ENCODE measurements at regions not wholly inside any gene's neighbourhood (a gene's known extent, or its start where the extent isn't known, plus 50 kb on each side); places are given as distances from the start of the nearest gene placed in this dataset.

GRCh38 chr12:46103559-46104383 lies 113.4 kb upstream of the SCAF11 start:
- no peak for DNase-seq (ENCODE audit: extremely low read depth, low read depth)
- no peak for TF ChIP-seq CTCF (IDR thresholded peaks at IDR 0.05; ENCODE audit: low read depth, low read length)

GRCh38 chr12:46101485-46101869 lies 111.1 kb upstream of the SCAF11 start:
- TF ChIP-seq CTCF (IDR thresholded peaks at IDR 0.05; ENCODE audit: low read depth, low read length): no peak
- no peak for DNase-seq (ENCODE audit: extremely low read depth, low read depth)

GRCh38 chr12:46100551-46101484 lies 110.4 kb upstream of the SCAF11 start:
- DNase-seq (ENCODE audit: extremely low read depth, low read depth): no peak
- no peak for TF ChIP-seq CTCF (IDR thresholded peaks at IDR 0.05; ENCODE audit: low read depth, low read length)

DNA sequence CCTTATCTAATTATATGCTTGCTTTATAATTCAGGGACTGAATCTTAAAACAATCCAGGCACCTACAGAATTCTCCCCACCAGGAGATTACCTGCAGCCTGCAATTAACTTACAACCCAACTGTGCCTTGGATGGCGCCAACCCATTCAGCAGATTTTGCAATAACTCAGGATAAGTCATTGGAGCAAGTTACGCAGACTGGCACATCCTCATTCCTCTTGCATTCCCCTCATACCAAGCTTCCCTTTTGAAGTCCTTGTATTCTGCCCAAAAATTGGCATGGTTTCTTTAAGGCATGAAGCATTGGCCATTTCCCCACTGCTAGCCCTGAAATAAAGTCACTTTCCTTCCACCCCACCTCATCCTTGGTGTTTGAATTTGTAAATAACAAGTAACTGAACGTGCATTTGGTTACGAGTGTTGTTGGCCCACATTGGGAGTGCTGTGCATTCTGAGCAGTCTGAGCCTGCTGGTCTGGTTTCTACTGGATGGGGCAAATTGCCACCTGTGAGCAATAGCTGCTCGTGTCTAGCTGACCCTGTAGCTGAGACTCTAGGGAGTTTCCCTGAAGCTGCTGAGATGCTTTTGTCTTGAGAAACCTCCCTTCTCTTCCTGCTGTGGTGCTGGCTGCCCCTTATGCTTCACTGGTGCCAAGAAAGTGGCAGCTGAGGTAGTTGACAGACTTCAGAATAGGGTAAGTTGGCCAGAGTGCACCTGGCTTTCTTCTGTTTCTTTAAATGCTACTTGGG lies 99.2 kb upstream of the SCAF11 start:
- no peak for DNase-seq (ENCODE audit: extremely low read depth, low read depth)
- TF ChIP-seq CTCF (IDR thresholded peaks at IDR 0.05; ENCODE audit: low read depth, low read length): no peak

DNA sequence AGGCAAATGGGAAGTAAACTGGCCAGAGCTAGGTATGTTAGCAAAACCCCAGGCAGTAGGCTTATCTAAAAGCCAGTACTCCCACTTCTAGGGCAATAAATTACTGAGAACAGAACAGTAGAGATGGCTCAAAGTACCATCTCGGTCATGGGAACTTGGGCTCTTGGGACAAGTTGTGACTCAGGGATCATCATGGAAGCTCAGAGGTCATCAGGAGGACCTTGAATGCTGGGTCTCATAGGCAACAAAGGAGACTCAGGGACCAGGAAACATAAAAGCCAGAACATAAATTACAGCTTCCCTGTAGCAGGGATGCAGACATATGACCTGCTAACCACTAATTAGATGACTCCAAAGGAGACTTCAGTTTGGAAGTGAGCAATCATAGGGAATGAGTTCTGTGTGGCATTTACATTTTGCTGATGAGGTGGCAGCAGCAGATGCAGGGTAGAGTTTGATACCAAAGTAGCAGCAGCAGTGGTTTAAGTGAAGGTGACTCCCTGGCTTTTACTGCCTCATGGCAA lies 97.6 kb upstream of the SCAF11 start:
- DNase-seq (ENCODE audit: extremely low read depth, low read depth): no peak
- no peak for TF ChIP-seq CTCF (IDR thresholded peaks at IDR 0.05; ENCODE audit: low read depth, low read length)

DNA sequence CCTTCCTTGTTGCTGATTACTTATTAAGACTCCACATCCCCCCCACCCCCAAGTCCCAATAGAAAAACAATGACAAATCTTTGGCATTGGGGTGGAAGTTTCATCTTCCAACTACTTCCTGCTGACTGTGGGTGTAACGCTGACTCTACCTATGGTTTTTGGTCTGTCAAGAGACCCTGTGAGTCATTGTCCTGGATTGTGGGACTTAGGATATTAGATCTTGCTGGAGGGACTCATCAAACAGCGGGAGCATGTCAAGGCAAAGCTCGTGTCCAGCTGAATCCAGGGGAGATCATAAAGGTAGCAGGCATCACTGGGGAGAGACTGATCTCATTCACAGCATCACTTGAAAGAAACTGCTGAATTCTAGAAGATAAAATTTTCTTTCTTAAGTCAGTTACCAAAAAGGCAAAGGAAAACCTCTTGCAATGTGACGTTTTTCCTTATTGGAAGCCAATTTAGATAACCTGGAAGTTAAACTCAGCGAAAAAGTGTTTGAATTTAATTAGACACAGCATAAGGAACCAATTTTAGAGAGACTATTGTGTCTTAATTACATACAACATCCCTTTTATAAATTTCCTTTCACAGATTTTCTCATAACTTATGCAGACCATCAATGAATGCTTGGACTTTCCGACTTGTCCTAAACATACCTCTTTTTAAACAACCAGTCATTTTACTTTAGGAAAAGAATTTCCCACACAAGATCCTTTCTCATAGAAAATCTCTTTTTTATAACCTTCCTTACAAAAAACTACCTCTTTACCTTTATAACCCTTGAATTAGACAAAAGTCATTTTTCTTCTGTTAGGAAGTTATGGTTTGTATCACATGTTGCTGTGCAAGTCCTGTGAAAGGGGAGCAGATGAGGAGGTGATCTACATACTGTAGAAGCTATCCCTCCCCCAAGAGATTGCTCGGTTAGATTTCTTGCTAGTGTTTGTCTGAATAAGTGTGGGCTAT lies 94.6 kb upstream of the SCAF11 start:
- TF ChIP-seq CTCF (IDR thresholded peaks at IDR 0.05; ENCODE audit: low read depth, low read length): no peak
- no peak for DNase-seq (ENCODE audit: extremely low read depth, low read depth)
